Limb (tissue), 2 donors: ENCODE measurements at regions not wholly inside any gene's neighbourhood (a gene's known extent, or its start where the extent isn't known, plus 50 kb on each side); places are given as distances from the start of the nearest gene placed in this dataset.
"Not testable (repeated sequence)": the region's sequence is repeated elsewhere in the genome, so short reads cannot be mapped to it uniquely, and the experiment has no call there.

Experiments
- DNase-seq, 2 donors: peaks; one replicate each; pipeline ENCODE4 v3.0.0-alpha.2; 2016; ENCODE audit errors: extremely low spot score in 2 of 2

DNA sequence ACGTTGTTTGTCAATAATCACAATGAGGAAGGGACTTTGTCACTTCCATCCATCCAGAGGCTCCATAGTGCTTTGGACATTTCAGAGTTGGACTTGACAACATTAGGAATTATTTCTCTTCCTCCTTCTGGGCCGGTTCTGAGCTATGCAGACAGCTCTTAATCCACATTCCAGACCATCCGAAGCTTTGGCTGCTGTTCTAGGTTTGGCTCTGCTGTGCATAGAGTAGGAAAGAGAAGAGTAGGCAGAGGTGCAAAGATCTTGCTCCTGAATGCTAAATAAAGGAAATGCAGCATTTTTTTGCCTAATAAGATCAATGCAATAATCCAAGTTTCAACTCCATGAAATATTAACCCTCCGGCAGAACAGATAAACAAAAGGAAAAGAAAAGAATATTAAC is 216.3 kb upstream of the PRNP start:
- DNase-seq = no peak

DNA sequence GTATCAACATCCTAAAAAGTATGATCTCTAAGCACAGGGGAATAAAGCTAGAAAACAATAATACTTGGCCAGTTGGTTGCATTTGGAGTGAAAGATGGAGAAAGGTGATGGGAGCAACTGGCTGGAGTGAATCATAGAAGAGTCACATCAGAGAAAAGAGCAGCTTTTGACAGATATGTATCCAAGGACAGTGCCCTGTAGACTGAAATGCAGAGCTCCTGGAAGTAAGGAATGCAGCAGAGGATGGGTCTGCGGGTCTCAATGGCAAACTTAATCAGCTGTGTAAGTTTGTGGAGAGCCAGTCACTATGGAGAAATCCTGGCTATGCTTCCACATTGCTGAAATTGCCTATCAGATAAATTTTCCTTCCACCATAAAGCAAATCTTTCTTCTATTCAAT is 218.1 kb upstream of the PRNP start:
- no peak for DNase-seq

DNA sequence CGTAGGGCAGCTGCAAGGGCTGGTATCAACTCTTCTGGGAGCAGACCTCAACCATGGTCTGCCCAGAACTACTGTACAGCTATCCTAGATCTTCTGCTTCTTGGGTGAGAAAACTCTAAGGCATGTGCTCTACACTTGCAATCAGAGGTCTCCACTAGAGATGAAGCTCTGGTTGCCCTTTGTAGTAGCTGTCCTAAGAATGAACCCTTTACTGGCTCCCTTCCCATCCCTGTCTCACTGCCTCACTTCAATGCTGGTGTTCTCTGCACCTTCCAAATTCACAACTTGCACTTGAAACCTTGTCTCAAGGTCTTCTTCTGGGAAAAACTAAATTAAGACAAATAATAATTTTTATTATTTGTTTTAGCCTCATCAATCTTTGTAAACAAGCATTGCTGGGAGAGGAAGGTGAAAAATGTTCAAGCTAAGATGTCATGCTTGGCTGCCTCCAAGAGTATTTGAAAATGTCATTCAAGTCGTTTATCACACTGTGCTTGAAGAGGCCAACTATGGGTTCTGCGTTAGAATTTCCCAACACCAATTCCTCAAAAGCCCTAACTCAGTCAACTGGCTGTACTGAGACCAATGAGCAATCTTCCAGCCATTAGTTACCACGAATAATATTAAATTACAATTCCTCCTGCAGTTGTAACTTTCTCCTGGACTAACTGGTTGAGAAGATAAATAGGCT is 216.9 kb upstream of the ADRA1D start:
- no peak for DNase-seq

GRCh38 chr20:4465212-4465611 is 216.1 kb upstream of the ADRA1D start:
- DNase-seq = no peak

GRCh38 chr20:4462801-4463200 is 213.7 kb upstream of the ADRA1D start:
- DNase-seq = not testable (repeated sequence)

DNA sequence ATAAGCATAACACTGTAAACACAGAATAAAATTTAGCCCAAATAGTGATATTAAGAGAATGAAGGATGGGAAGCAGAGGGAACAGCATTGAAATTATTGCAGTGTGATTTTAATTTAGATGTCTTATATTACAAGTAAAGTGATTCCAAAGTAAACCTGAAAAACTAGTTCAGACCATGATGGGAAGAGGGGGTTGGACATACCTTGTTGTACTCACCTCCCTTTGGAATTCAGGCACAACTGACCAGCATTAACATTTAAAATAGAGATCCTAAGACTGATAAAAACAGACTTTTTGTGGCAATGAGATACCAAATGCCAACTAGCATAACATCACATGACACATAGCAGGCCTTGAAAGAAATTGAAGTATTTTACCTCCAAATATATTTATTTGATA is 210.0 kb upstream of the ADRA1D start:
- DNase-seq = no peak

GRCh38 chr20:4457566-4458543 is 208.8 kb upstream of the ADRA1D start:
- no peak for DNase-seq

DNA sequence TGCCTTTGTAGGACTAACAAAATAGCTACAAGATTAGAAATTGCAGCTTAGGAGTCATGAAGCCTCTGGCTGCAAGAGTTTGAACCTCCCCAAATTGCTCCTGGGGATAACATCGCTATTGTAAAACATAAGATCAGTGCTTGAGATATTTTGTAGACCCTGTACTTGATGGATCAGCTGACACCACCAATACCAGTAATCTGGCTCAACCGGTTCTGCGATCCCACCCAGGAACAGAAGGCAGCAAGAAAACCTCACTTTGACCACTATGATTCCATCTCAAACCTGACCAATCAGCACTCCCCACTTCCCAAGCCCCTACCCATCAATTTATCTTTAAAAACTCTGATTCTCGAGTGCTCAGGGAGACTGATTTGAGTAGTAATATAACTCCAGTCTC is 206.9 kb upstream of the ADRA1D start:
- no peak for DNase-seq

DNA sequence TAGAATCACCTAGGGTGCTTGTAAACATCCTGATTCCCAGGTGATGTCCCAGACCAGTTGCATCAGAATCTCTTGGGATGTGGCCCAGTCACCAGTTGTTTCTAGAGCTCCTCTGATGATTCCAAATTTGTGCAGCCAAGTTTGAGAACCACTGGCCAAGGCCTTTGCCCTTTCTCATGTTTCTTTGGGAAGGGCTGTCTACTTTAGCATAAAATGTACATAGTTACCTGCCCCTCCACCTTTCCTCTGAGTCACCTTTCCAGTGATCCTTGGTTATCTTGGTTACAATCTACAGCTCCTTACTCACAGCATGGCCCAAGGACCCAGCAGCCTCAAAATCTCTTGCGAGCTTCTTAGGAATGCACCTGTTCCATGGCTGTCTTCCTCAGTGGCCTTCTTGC is 206.2 kb upstream of the ADRA1D start:
- no peak for DNase-seq

- DNase-seq = no peak
Measured at GRCh38 chr20:4454111-4454510, 205.0 kb upstream of the ADRA1D start.

- no peak for DNase-seq
Measured at GRCh38 chr20:4453359-4453758, 204.3 kb upstream of the ADRA1D start.

DNA sequence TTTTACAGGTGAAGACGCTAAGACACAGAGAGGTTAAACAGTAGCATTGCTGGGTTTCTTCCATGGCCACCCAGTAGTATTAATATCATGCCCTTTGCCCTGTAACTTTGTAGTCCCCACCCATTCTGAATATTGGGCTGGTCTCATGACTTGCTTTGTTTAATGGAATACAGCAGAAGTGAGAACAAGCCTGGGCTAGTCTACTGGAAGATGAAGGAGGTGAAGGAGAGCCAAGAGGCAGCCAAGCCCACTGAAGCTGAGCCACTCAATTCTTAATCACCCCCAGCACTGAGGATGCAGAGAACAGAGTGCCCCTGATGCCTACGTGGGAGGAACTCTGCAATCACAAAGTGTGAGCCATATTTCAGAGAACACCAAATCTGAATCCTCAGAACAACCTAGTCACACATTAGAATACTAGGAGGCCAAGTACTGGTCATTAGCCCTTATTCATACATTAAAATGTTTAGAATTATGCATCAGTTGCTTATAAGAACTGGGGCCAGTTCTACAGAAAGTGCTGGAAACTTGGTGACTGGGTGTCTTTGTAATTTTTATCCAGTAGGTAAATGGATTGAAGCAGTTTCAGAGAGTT is 202.5 kb upstream of the ADRA1D start:
- no peak for DNase-seq

GRCh38 chr20:4449957-4450715 is 201.0 kb upstream of the ADRA1D start:
- no peak for DNase-seq

GRCh38 chr20:4445784-4446183 is 196.7 kb upstream of the ADRA1D start:
- no peak for DNase-seq

- DNase-seq = no peak
Measured at GRCh38 chr20:4445331-4445730, 196.2 kb upstream of the ADRA1D start.

GRCh38 chr20:4444404-4444803 is 195.3 kb upstream of the ADRA1D start:
- no peak for DNase-seq

GRCh38 chr20:4443016-4443415 is 193.9 kb upstream of the ADRA1D start:
- DNase-seq = no peak

DNA sequence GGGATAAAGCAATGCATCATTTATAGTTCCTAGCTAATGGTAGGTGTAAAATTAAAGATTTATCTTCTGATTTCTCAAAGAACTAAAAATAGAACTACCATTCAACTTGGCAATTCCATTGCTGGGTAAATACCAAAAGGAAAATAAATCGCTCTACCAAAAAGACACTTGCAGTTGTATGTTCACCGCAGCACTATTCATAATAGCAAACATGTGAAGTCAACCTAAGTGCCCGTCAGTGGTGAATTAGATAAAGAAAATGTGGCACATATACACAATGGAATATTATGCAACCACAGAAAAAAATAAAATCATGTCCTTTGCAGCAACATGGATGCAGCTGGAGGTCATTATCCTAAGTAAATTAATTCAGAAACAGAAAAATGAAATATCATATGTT is 192.8 kb upstream of the ADRA1D start:
- no peak for DNase-seq

DNA sequence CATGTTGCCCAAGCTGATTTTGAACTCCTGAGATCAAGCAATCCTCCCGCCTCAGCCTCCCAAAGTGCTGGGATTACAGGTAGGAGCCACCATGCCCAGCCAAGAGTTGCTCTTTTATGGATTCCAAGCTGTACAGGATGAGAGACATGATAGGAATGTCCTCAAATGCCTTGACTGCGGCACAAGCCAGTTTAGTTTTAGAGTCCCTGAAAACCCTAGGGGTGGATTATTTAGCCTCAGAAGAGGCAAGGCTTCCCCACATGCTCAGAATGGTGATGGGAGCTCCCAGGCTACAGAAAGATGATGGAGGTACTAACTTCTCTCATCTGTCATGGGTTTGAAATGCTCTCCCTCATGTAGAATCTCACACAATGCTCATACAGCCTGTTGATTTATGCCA is 192.1 kb upstream of the ADRA1D start:
- no peak for DNase-seq

DNA sequence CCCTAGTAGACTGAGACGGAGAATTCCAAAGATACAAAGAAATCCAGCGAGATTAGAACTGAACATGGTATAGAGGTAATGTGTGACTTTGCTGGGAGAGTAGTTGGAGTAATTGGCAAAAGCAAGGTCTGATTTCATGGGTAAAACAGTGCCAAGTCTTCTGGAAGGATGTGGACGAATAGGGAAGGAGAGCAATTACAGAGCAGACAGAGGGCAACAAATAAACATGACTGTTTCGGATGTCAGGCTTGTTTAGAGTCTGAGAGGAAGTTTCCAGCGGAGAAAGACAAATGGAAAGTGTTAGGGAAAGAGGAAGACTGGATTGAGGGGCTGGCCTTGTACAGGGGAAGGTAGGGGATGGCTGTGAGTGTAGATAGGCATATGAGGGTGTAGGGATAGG is 190.4 kb upstream of the ADRA1D start:
- no peak for DNase-seq

- DNase-seq = no peak
Measured at GRCh38 chr20:4437131-4437530, 188.0 kb upstream of the ADRA1D start.
